CD1c-positive myeloid dendritic cell (primary cell): ENCODE measurements at regions not wholly inside any gene's neighbourhood (a gene's known extent, or its start where the extent isn't known, plus 50 kb on each side); places are given as distances from the start of the nearest gene placed in this dataset.

Experiments
- DNase-seq: peaks from one replicate; pipeline ENCODE4 v3.0.0-alpha.2; 2016; ENCODE audit errors: extremely low spot score

- DNase-seq: no peak
Observed at GRCh38 chr4:136664988-136665387, 867.3 kb downstream of the PCDH18 start.

- no peak for DNase-seq
Observed at GRCh38 chr4:136662539-136662938, 869.8 kb downstream of the PCDH18 start.

GRCh38 chr4:136653640-136654406 lies 878.5 kb downstream of the PCDH18 start:
- no peak for DNase-seq

- no peak for DNase-seq
Observed at GRCh38 chr4:136651932-136652331, 880.4 kb downstream of the PCDH18 start.

- no peak for DNase-seq
Observed at GRCh38 chr4:136651278-136651667, 881.0 kb downstream of the PCDH18 start.

- DNase-seq: no peak
Observed at GRCh38 chr4:136650541-136651277, 881.6 kb downstream of the PCDH18 start.

- no peak for DNase-seq
Observed at GRCh38 chr4:136644279-136644678, 888.0 kb downstream of the PCDH18 start.

GRCh38 chr4:136643416-136643815 lies 888.9 kb downstream of the PCDH18 start:
- DNase-seq: no peak

- DNase-seq: no peak
Observed at GRCh38 chr4:136637071-136637777, 895.1 kb downstream of the PCDH18 start.

GRCh38 chr4:136636155-136636554 lies 896.1 kb downstream of the PCDH18 start:
- no peak for DNase-seq

- no peak for DNase-seq
Observed at GRCh38 chr4:136634121-136634520, 898.2 kb downstream of the PCDH18 start.

- DNase-seq: no peak
Observed at GRCh38 chr4:136599890-136600289, 932.4 kb downstream of the PCDH18 start.

- DNase-seq: no peak
Observed at GRCh38 chr4:136590440-136590839, 941.9 kb downstream of the PCDH18 start.

GRCh38 chr4:136583567-136583966 lies 948.7 kb downstream of the PCDH18 start:
- DNase-seq: no peak

- DNase-seq: no peak
Observed at GRCh38 chr4:136581119-136581518, 951.2 kb downstream of the PCDH18 start.

GRCh38 chr4:136575146-136575545 lies 957.1 kb downstream of the PCDH18 start:
- DNase-seq: no peak

GRCh38 chr4:136573460-136573859 lies 958.8 kb downstream of the PCDH18 start:
- no peak for DNase-seq

- no peak for DNase-seq
Observed at GRCh38 chr4:136571315-136571714, 961.0 kb downstream of the PCDH18 start.

GRCh38 chr4:136562834-136563233 lies 969.5 kb downstream of the PCDH18 start:
- no peak for DNase-seq

- no peak for DNase-seq
Observed at GRCh38 chr4:136558940-136559494, 973.3 kb downstream of the PCDH18 start.

- no peak for DNase-seq
Observed at GRCh38 chr4:136557396-136557795, 974.9 kb downstream of the PCDH18 start.

- no peak for DNase-seq
Observed at GRCh38 chr4:136554033-136554432, 978.3 kb downstream of the PCDH18 start.
